ENCODE measurements at regions not wholly inside any gene's neighbourhood (a gene's known extent, or its start where the extent isn't known, plus 50 kb on each side); places are given as distances from the start of the nearest gene placed in this dataset.

- TF ChIP-seq POLR2AphosphoS5 (IDR thresholded peaks at IDR 0.05; ENCODE audit: low read depth, low read length) (no peak), POLR2A (IDR thresholded peaks at IDR 0.05; ENCODE audit: low read depth, low read length) (no peak), TAF1 (IDR thresholded peaks at IDR 0.05; ENCODE audit: low read depth, low read length) (no peak)
Measured at GRCh38 chr3:106728315-106729098, 648.7 kb upstream of the CCDC54 start.

Data from GM12891 (cell line).